Midbrain (tissue), 1 donor: ENCODE measurements at regions not wholly inside any gene's neighbourhood (a gene's known extent, or its start where the extent isn't known, plus 50 kb on each side); places are given as distances from the start of the nearest gene placed in this dataset.
"Not testable (repeated sequence)": the region's sequence is repeated elsewhere in the genome, so short reads cannot be mapped to it uniquely, and the experiment has no call there.

Experiments
- DNase-seq: peaks from one replicate; lab custom pipeline; 2025; lab: John Stamatoyannopoulos, UW

DNA sequence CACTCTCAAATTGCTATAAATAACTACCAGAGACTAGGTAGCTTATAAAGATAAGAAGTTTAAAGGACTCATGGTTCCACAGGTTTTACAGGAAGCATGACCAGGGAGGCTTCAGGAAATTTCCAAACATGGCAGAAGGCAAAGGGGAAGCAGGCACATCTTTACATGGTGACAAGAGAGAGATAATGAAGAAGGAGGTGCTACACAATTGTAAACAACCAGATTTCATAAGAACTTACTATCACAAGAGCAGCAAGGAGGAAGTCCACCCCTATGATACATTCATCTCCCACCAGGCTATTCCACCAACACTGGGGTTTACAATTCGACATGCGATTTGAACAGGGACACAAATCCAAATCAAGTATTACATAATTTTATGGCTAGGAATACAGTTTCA is 257.7 kb downstream of the BTG1 start:
- no peak for DNase-seq

- no peak for DNase-seq
Observed at GRCh38 chr12:91885851-91886731, 259.6 kb downstream of the BTG1 start.

DNA sequence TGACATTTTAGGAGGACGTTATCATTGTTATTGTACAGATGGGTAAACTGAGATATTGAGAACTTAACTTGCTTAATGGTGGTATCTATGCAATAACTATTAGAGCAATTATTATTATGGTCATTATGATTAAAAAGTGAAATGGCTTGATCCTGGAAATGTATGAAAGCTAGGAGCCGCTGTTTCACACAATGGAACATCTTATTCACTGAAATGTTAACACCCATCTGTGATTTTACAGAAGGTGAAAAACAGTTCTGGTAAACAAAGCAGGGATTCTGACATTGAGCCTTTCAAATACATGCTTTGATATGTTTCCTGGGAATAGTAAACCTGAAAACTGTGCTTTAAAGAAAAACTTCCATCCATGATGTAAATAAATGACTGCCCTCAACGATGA is 261.4 kb downstream of the BTG1 start:
- no peak for DNase-seq

- no peak for DNase-seq
Observed at GRCh38 chr12:91883811-91884210, 261.8 kb downstream of the BTG1 start.

DNA sequence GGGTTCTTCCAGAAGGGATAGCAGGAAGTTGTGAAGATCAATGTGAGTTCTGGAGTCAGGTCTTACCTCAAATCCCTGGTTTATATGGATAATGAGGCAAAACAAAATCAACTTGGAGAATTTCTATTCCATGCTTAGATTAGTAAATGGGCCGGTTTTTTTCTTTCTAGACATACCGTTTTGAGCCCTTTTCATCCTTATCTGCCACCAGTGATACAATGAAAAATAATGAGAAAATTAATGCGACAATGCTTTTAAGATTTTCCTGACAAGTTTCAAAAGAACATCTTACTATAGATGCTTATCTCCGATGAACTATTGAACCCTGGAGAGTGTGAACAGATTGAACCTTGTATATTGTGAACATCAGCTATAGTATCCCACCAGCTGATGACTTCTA is 262.7 kb downstream of the BTG1 start:
- no peak for DNase-seq

DNA sequence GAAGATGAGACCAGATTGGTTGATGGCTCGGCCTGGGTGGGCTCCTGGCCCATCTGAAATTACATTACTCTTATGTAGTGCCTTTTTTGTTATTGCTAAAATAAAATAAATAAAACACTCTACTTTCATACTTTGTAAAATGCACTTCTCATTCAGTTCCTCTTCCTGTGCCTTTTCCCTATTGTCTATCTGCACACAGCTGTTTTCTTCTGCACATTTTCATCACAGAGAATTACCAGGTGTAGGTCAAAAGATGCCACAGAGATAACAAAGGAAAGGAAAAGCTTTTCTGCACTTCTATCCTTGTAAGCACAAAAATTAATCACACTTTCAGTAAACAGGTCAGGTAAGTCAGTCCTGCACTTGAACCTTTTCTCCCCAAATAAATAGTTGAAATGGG is 265.1 kb downstream of the BTG1 start:
- no peak for DNase-seq

DNA sequence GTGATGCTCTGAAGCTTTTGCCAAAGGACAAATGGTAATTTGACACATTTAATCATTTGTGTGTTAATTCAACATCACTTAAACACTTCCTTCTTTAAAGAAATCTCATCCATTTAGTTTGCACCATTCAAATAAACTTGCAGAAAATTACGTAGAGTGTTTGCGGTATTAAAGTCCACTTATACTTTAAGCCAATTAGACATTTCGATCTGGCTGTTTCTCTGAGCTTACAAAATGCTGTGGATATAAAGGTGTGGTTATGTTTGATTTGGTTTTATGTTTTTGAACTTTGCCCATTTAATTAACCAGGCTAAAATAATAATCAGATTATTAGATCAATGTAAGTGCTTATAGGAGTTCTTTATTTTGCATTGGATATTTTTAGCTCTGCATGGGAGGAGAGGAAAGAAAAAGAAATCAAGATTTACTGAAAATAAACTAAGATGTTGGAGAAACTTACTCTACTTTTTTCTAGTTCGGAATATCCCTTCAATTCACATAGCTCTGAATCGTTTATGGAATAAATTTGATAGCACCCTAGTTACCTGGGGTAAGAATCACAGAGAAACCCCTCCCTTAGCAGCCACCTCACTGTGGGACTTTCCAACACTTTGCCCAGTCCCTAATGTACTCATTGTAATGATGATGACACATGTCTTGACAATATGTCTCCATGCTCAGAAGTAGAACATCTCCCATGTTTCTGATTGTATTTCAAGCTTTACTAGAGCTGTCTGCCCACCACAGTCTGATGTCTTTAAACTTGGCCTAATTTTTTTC is 268.0 kb downstream of the BTG1 start:
- DNase-seq = no peak

- no peak for DNase-seq
Observed at GRCh38 chr12:91877022-91877421, 268.6 kb downstream of the BTG1 start.

DNA sequence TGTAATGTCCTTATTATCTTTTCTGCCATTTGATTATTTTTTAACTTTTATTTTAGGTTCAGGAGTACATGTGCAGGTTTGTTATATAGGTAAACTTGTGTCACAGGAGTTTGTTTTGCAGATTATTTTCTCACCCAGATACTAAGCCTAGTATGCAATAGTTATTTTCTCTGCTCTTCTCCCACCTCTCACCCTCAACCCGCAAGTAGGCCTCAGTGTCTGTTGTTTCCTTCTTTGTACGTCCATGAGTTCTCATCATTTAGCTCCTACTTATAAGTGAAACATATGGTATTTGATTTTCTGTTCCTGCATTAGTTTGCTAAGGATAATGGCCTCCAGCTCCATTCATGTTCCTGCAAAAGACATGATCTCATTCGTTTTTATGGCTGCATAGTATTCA is 270.0 kb downstream of the BTG1 start:
- DNase-seq = not testable (repeated sequence)

DNA sequence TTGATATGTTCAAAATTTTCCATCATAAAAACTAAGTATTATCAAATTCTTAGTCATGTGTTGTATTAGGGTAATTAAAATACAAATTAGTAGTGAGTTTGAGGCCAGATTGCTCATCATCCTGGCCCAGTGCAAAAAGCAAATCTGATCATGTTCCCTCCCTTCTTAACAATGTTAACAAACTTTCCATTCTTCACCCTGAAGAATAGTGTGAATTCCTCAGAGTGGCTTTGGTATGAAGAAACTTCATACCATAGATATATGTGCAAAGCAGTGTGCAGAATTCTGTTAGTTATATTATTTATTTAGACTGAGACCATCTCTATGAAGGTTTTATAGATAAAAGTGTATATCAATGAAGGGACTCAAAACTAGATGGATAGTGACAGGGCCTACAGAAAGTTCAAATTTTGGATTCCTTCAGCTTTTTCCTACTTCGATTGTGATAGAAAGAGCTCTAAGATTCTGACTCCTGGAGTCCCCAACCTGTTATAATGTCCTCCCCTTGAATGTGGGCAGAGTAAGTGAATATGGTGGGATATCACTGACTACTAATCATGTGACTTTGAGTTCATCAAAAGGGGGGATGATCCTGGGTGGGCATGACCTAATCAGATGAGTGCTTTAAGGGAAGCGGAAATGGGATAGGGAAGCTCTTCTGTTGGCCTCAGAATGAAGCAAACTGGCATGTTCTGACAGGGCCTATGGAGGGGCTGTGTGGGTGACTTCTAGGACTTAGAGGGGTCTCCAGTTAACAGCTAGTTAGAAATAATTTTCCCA is 271.4 kb downstream of the BTG1 start:
- DNase-seq = no peak

GRCh38 chr12:91871751-91872150 is 273.9 kb downstream of the BTG1 start:
- peak; percentile 9 for DNase-seq

GRCh38 chr12:91870872-91871707 is 274.6 kb downstream of the BTG1 start:
- no peak for DNase-seq

GRCh38 chr12:91868054-91868453 is 277.6 kb downstream of the BTG1 start:
- DNase-seq = no peak

DNA sequence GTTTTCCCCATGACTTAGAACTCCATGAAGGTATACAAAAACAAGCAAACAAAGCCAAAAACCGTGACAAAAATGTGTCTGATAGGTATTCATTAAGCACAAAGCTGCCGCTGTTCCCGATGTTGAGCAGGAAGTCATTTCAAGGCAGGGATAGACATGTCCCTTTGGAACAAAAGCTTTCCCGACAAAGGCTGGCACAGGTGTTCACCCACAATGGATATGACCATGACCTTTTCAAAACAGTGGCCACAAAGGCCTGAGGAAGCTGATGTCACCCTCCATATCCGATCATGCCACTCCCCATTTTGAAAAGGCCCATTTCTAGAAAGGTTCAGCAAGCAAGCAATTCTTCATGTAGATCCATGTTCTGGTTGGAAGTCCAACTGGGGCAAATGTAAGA is 279.1 kb downstream of the BTG1 start:
- no peak for DNase-seq

GRCh38 chr12:91863702-91864101 is 281.9 kb downstream of the BTG1 start:
- DNase-seq = no peak

GRCh38 chr12:91861554-91861953 is 284.1 kb downstream of the BTG1 start:
- DNase-seq = no peak

DNA sequence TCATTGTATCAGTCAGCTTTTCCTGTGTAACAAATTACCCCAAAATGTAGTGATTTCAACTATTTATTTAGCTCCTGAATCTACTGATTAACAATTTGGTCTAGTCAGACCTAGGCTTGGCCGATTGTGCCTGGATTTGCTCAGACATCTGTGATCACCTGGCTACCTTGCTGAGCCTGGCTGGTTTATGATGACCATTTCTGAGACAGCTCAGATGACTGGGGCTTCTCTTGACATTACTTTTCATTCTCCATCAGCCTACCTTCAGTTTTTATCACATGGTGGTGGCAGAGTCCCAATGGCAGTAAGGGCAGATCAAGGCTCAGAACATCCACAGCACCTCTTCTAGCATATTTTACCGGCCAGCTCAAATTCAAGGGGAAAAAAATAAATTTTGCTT is 286.3 kb downstream of the BTG1 start:
- DNase-seq = no peak

- no peak for DNase-seq
Observed at GRCh38 chr12:91857813-91858542, 287.7 kb downstream of the BTG1 start.

DNA sequence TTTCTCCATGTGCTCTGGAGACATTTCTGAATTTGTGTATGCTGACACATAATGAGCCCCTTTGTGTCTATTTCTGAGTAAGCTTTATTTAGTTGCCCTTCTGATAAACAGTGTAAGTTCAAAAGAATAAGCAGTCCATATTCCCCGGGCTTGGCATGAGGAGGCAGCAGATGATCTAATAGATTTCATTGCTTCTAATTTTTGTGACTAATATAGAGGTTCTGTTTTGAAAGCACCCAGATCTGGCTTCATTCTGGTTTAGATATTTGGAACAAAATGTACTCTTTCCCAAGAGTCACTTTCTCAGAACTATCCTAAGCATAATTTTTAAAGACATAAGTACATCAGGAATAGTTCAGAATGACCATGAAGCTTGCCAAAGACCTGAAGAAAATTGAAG is 290.9 kb downstream of the BTG1 start:
- no peak for DNase-seq

DNA sequence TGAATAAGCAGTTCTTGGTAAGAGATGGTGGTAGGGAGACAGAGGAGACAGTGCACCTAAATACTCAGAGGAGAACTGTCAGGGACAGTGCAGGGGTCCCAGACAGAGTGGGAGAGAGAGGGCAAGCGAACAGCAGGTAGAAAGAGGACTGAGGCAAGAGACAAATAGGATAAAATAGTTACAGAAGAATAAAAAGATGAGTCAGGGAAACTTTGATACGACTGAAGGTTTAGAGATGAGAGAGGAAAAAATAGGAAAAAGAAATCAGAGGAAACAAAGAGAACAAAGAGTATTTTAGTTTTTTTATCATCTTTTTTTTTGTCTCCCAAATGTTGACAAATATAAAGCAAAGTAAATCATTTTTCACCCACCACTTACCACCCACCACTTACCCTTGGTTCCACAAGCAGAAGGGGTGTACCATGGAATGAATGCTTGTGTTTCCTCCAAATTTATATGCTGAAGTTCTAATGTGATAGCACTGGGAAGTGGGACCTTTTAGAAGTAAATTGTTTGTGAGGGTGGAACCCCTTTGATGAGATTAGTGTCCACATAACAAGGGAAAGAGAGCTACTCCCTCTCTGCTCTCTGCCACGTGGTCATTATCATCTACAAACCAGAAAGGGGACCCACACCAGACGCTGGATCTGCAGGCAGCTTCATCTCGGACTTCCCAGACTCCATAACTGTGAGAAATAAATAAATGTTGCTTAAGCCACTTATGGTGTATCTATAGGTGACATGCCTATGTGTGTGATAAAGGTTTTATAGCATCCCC is 292.1 kb downstream of the BTG1 start:
- DNase-seq = no peak
